ENCODE measurements at regions not wholly inside any gene's neighbourhood (a gene's known extent, or its start where the extent isn't known, plus 50 kb on each side); places are given as distances from the start of the nearest gene placed in this dataset.

GRCh38 chr2:7118606-7119131, 201.5 kb downstream of the RNF144A start:
- H3K4me1 Mint-ChIP-seq (ENCODE audit: low read depth in 2 of 2), result no peaks in the 10 kb centered on the region
- H3K27me3 Mint-ChIP-seq, result peaks cover 0 to 7% of the 10 kb centered on the region in 2 donors
- DNase-seq (no peak), ATAC-seq (replicated peaks) (no peak)
- H3K36me3 Mint-ChIP-seq (ENCODE audit: insufficient read depth), result peaks cover 4% of the 10 kb centered on the region
- H3K9me3 Mint-ChIP-seq, result peaks cover 0 to 1% of the 10 kb centered on the region in 2 donors
- no peak overlapping the region for H3K27ac Mint-ChIP-seq
- no peak overlapping the region for H3K4me3 Mint-ChIP-seq

- Mint-ChIP-seq H3K27me3 (peaks cover 0 to 7% of the 10 kb centered on the region in 2 donors), H3K9me3 (peaks cover 0 to 1% of the 10 kb centered on the region in 2 donors), H3K36me3 (ENCODE audit: insufficient read depth) (peaks cover 4% of the 10 kb centered on the region), H3K27ac (no peak overlapping the region), H3K4me3 (no peak overlapping the region), H3K4me1 (ENCODE audit: low read depth in 2 of 2) (no peaks in the 10 kb centered on the region)
- DNase-seq, result no peak
- no peak for ATAC-seq (replicated peaks)
Measured at GRCh38 chr2:7119132-7119835, 202.1 kb downstream of the RNF144A start.

- Mint-ChIP-seq H3K27ac (no peak overlapping the region), H3K4me3 (no peak overlapping the region), H3K9me3 (no peaks in the 10 kb centered on the region), H3K27me3 (no peaks in the 10 kb centered on the region), H3K36me3 (ENCODE audit: insufficient read depth) (no peaks in the 10 kb centered on the region), H3K4me1 (ENCODE audit: low read depth in 2 of 2) (no peaks in the 10 kb centered on the region)
- DNase-seq (no peak), ATAC-seq (replicated peaks) (no peak)
Measured at GRCh38 chr2:7121851-7122250, 204.6 kb downstream of the RNF144A start.

GRCh38 chr2:7127156-7127555, 209.9 kb downstream of the RNF144A start:
- Mint-ChIP-seq H3K4me3 (no peak overlapping the region), H3K4me1 (ENCODE audit: low read depth in 2 of 2) (peaks cover 0 to 3% of the 10 kb centered on the region in 2 donors), H3K27me3 (no peaks in the 10 kb centered on the region), H3K36me3 (ENCODE audit: insufficient read depth) (no peaks in the 10 kb centered on the region), H3K27ac (no peak overlapping the region), H3K9me3 (no peaks in the 10 kb centered on the region)
- ATAC-seq (replicated peaks) (no peak), DNase-seq (no peak)

GRCh38 chr2:7127687-7128086, 210.5 kb downstream of the RNF144A start:
- Mint-ChIP-seq H3K36me3 (ENCODE audit: insufficient read depth) (no peaks in the 10 kb centered on the region), H3K9me3 (no peaks in the 10 kb centered on the region), H3K27ac (no peak overlapping the region), H3K4me1 (ENCODE audit: low read depth in 2 of 2) (peaks cover 0 to 3% of the 10 kb centered on the region in 2 donors), H3K4me3 (no peak overlapping the region), H3K27me3 (no peaks in the 10 kb centered on the region)
- ATAC-seq (replicated peaks), result no peak
- no peak for DNase-seq

GRCh38 chr2:7131261-7131660, 214.0 kb downstream of the RNF144A start:
- no peaks in the 10 kb centered on the region for H3K27me3 Mint-ChIP-seq
- no peaks in the 10 kb centered on the region for H3K9me3 Mint-ChIP-seq
- no peaks in the 10 kb centered on the region for H3K36me3 Mint-ChIP-seq (ENCODE audit: insufficient read depth)
- ATAC-seq (replicated peaks), result no peak
- peaks cover 0 to 3% of the 10 kb centered on the region in 2 donors for H3K4me1 Mint-ChIP-seq (ENCODE audit: low read depth in 2 of 2)
- DNase-seq, result no peak
- no peak overlapping the region for H3K4me3 Mint-ChIP-seq
- H3K27ac Mint-ChIP-seq, result no peak overlapping the region

GRCh38 chr2:7132753-7133152, 215.5 kb downstream of the RNF144A start:
- no peak for ATAC-seq (replicated peaks)
- DNase-seq, result no peak
- no peaks in the 10 kb centered on the region for H3K36me3 Mint-ChIP-seq (ENCODE audit: insufficient read depth)
- H3K27me3 Mint-ChIP-seq, result no peaks in the 10 kb centered on the region
- no peak overlapping the region for H3K4me3 Mint-ChIP-seq
- no peak overlapping the region for H3K27ac Mint-ChIP-seq
- no peaks in the 10 kb centered on the region for H3K9me3 Mint-ChIP-seq
- H3K4me1 Mint-ChIP-seq (ENCODE audit: low read depth in 2 of 2), result peaks cover 0 to 3% of the 10 kb centered on the region in 2 donors

GRCh38 chr2:7133521-7133920, 216.3 kb downstream of the RNF144A start:
- Mint-ChIP-seq H3K27me3 (no peaks in the 10 kb centered on the region), H3K4me1 (ENCODE audit: low read depth in 2 of 2) (peaks cover 0 to under 1% of the 10 kb centered on the region in 2 donors), H3K4me3 (no peak overlapping the region), H3K36me3 (ENCODE audit: insufficient read depth) (no peaks in the 10 kb centered on the region), H3K27ac (no peak overlapping the region), H3K9me3 (no peaks in the 10 kb centered on the region)
- ATAC-seq (replicated peaks) (no peak), DNase-seq (no peak)

GRCh38 chr2:7140306-7140705, 223.1 kb downstream of the RNF144A start:
- ATAC-seq (replicated peaks), result no peak
- Mint-ChIP-seq H3K4me1 (ENCODE audit: low read depth in 2 of 2) (peaks cover 0 to 7% of the 10 kb centered on the region in 2 donors), H3K4me3 (no peak overlapping the region), H3K27me3 (peaks cover 0 to 7% of the 10 kb centered on the region in 2 donors), H3K36me3 (ENCODE audit: insufficient read depth) (no peaks in the 10 kb centered on the region), H3K27ac (no peak overlapping the region), H3K9me3 (peaks cover 0 to 1% of the 10 kb centered on the region in 2 donors)
- no peak for DNase-seq

- no peak overlapping the region for H3K4me3 Mint-ChIP-seq
- H3K36me3 Mint-ChIP-seq (ENCODE audit: insufficient read depth), result no peaks in the 10 kb centered on the region
- DNase-seq, result no peak
- ATAC-seq (replicated peaks), result no peak
- peaks cover 0 to 6% of the 10 kb centered on the region in 2 donors for H3K27me3 Mint-ChIP-seq
- peaks cover 0 to 7% of the 10 kb centered on the region in 2 donors for H3K4me1 Mint-ChIP-seq (ENCODE audit: low read depth in 2 of 2)
- H3K9me3 Mint-ChIP-seq, result peaks cover 0 to 1% of the 10 kb centered on the region in 2 donors
- H3K27ac Mint-ChIP-seq, result no peak overlapping the region
Measured at GRCh38 chr2:7145707-7146106, 228.5 kb downstream of the RNF144A start.

GRCh38 chr2:7146151-7146550, 228.9 kb downstream of the RNF144A start:
- H3K36me3 Mint-ChIP-seq (ENCODE audit: insufficient read depth), result no peaks in the 10 kb centered on the region
- ATAC-seq (replicated peaks), result no peak
- H3K27me3 Mint-ChIP-seq, result peaks cover 0 to 10% of the 10 kb centered on the region in 2 donors
- H3K4me1 Mint-ChIP-seq (ENCODE audit: low read depth in 2 of 2), result peaks cover 0 to 7% of the 10 kb centered on the region in 2 donors
- H3K4me3 Mint-ChIP-seq, result no peak overlapping the region
- DNase-seq, result no peak
- peaks cover 0 to 1% of the 10 kb centered on the region in 2 donors for H3K9me3 Mint-ChIP-seq
- H3K27ac Mint-ChIP-seq, result no peak overlapping the region

- Mint-ChIP-seq H3K27me3 (peaks cover 8 to 22% of the 10 kb centered on the region in 2 donors), H3K4me3 (no peak overlapping the region), H3K4me1 (ENCODE audit: low read depth in 2 of 2) (no peaks in the 10 kb centered on the region), H3K9me3 (peaks cover 1 to 6% of the 10 kb centered on the region in 2 donors), H3K36me3 (ENCODE audit: insufficient read depth) (no peaks in the 10 kb centered on the region), H3K27ac (no peak overlapping the region)
- ATAC-seq (replicated peaks) (no peak), DNase-seq (no peak)
Measured at GRCh38 chr2:7154656-7155055, 237.4 kb downstream of the RNF144A start.

- peaks cover 0 to 17% of the 10 kb centered on the region in 2 donors for H3K27me3 Mint-ChIP-seq
- H3K9me3 Mint-ChIP-seq, result no peaks in the 10 kb centered on the region
- H3K36me3 Mint-ChIP-seq (ENCODE audit: insufficient read depth), result no peaks in the 10 kb centered on the region
- DNase-seq (no peak), ATAC-seq (replicated peaks) (no peak)
- H3K4me1 Mint-ChIP-seq (ENCODE audit: low read depth in 2 of 2), result no peaks in the 10 kb centered on the region
- H3K27ac Mint-ChIP-seq, result no peak overlapping the region
- H3K4me3 Mint-ChIP-seq, result no peak overlapping the region
Measured at GRCh38 chr2:7161501-7161900, 244.3 kb downstream of the RNF144A start.

- ATAC-seq (replicated peaks) (no peak), DNase-seq (no peak)
- no peak overlapping the region for H3K4me3 Mint-ChIP-seq
- H3K27ac Mint-ChIP-seq, result no peak overlapping the region
- no peaks in the 10 kb centered on the region for H3K4me1 Mint-ChIP-seq (ENCODE audit: low read depth in 2 of 2)
- no peaks in the 10 kb centered on the region for H3K9me3 Mint-ChIP-seq
- H3K36me3 Mint-ChIP-seq (ENCODE audit: insufficient read depth), result no peaks in the 10 kb centered on the region
- H3K27me3 Mint-ChIP-seq, result peaks cover 0 to 32% of the 10 kb centered on the region in 2 donors
Measured at GRCh38 chr2:7165736-7166135, 248.5 kb downstream of the RNF144A start.
